Omental fat pad (tissue), 3 donors: ENCODE measurements at regions not wholly inside any gene's neighbourhood (a gene's known extent, or its start where the extent isn't known, plus 50 kb on each side); places are given as distances from the start of the nearest gene placed in this dataset.

Experiments used
- ATAC-seq: fragments of 150-250 bp; one replicate; pipeline ENCODE4 v1.9.1; 2016; ENCODE audit warnings: mild to moderate bottlenecking, moderate library complexity; ENCODE audit not compliant: low FRiP score
- DNase-seq: peaks from one replicate; pipeline ENCODE4 v3.0.0-alpha.2; 2019; ENCODE audit warnings: low spot score
- CTCF ChIP-seq, 3 donors: fragments of 450-650 bp; IDR thresholded peaks; one replicate each; pipeline ENCODE4 v1.5.1; 2016 to 2017; ENCODE audit warnings: antibody characterized with exemption in 3 of 3, mild to moderate bottlenecking in 3 of 3, moderate library complexity in 2 of 3

GRCh38 chr4:151948351-151949016 lies 187.7 kb upstream of the GATB start:
- ATAC-seq, result no peak
- no peak for DNase-seq
- TF ChIP-seq CTCF (IDR thresholded peaks at IDR 0.05), result no peak

DNA sequence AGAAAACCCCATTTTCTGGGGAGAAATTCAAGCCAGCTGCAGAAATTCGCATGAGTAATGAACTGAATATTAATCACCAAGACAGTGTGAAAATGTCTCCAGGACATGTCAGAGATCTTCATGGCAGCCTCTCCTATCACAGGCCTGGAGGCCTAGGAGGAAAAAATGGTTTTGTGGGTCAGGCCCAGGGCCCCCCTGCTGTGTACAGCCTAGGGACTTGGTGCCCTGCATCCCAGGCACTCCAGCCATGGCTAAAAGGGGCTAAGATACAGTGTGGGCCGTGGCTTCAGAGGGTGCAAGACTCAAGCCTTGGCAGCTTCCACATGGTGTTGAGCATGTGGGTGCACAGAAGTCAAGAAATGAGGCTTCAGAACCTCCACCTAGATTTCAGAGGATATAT lies 185.9 kb upstream of the GATB start:
- DNase-seq, result no peak
- ATAC-seq, result no peak
- TF ChIP-seq CTCF (IDR thresholded peaks at IDR 0.05), result no peak

GRCh38 chr4:151942971-151943370 lies 182.2 kb upstream of the GATB start:
- no peak for DNase-seq
- no peak for ATAC-seq
- no peak for TF ChIP-seq CTCF (IDR thresholded peaks at IDR 0.05)

- ATAC-seq, result no peak
- no peak for TF ChIP-seq CTCF (IDR thresholded peaks at IDR 0.05)
- no peak for DNase-seq
These were observed 180.3 kb upstream of the GATB start for GRCh38 chr4:151940926-151941617.

DNA sequence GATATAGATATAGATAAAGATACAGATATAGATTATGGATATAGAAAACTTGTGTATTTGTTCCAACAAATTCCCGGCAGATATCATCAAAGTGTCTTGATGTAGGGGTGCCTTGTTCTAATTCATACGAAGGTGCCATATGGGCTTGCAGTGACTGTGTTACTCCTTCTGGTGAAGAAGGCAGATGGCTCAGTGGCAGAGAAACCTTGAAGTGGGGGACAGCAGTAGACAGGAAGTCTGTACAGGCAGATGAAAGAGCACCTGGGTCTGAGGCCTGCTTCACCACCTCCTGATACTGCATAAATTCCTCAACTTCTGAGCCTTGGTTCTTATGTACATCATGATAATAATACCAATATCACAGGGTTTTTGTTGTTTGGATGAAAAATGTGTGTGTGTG lies 179.5 kb upstream of the GATB start:
- DNase-seq, result no peak
- TF ChIP-seq CTCF (IDR thresholded peaks at IDR 0.05), result no peak
- no peak for ATAC-seq

DNA sequence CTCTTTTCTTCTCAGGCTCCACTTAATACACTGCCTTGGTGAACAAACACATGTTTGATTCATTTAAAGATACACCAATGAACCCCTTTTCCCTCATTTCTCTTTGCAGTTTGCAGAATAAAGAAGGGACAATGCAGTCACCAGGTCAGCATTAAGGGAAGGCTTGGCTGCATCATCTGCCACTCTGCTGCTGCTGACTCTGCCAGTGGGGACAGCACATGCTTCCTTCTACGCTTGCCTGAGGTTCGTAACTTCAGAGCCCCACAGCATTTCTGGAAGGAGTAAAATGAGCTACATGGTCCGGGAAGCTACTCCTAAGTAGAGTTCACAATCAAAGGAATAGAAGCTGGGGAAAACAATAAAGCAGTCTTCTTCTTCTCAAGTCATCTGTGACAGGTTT lies 178.9 kb upstream of the GATB start:
- ATAC-seq (no peak), DNase-seq (no peak)
- no peak for TF ChIP-seq CTCF (IDR thresholded peaks at IDR 0.05)

- ATAC-seq (no peak), DNase-seq (no peak)
- TF ChIP-seq CTCF (IDR thresholded peaks at IDR 0.05), result no peak
These were observed 174.6 kb upstream of the GATB start for GRCh38 chr4:151935411-151935810.
